GM23248 (cell line): ENCODE measurements at regions not wholly inside any gene's neighbourhood (a gene's known extent, or its start where the extent isn't known, plus 50 kb on each side); places are given as distances from the start of the nearest gene placed in this dataset.

ENCODE experiments used
- DNase-seq: peaks from one replicate; pipeline ENCODE4 v3.0.0-alpha.2; 2015
- H2AFZ ChIP-seq: fragments of 200-600 bp; sonication (generic); 2 replicates; pipeline ENCODE4 v1.6.1; 2016; ENCODE audit warnings: antibody characterized with exemption
- H3F3A ChIP-seq: fragments of 200-600 bp; sonication (generic); 2 replicates; pipeline ENCODE4 v1.6.1; 2016; ENCODE audit warnings: mild to moderate bottlenecking, antibody characterized with exemption, mixed run types; ENCODE audit not compliant: insufficient read depth
- H3K27ac ChIP-seq: fragments of 200-600 bp; sonication (generic); 2 replicates; pipeline ENCODE4 v1.5.1; 2016; ENCODE audit warnings: mild to moderate bottlenecking
- H3K27me3 ChIP-seq: fragments of 200-600 bp; sonication (generic); replicated peaks from 2 replicates; pipeline ENCODE4 v1.6.1; 2016; ENCODE audit warnings: mild to moderate bottlenecking; ENCODE audit not compliant: insufficient read depth
- H3K36me3 ChIP-seq: fragments of 200-600 bp; sonication (generic); 2 replicates; pipeline ENCODE4 v1.6.1; 2016; ENCODE audit warnings: low read depth, mild to moderate bottlenecking
- H3K4me1 ChIP-seq: fragments of 200-600 bp; sonication (generic); 2 replicates; pipeline ENCODE4 v1.6.1; 2016; ENCODE audit warnings: mild to moderate bottlenecking; ENCODE audit not compliant: insufficient read depth
- H3K4me2 ChIP-seq: fragments of 200-600 bp; sonication (generic); one replicate; pipeline ENCODE4 v1.6.1; 2016; ENCODE audit warnings: mild to moderate bottlenecking; ENCODE audit not compliant: unreplicated experiment
- H3K4me3 ChIP-seq: fragments of 200-600 bp; sonication (generic); 2 replicates; pipeline ENCODE4 v1.5.1; 2016; ENCODE audit warnings: mild to moderate bottlenecking
- H3K79me2 ChIP-seq: fragments of 200-600 bp; sonication (generic); 2 replicates; pipeline ENCODE4 v1.6.1; 2016; ENCODE audit warnings: mild to moderate bottlenecking; ENCODE audit not compliant: insufficient read depth
- H3K9ac ChIP-seq: fragments of 200-600 bp; sonication (generic); 2 replicates; pipeline ENCODE4 v1.6.1; 2016; ENCODE audit warnings: mild to moderate bottlenecking
- H3K9me2 ChIP-seq: fragments of 200-600 bp; sonication (generic); 2 replicates; pipeline ENCODE4 v1.6.1; 2016; ENCODE audit warnings: mixed run types, mild to moderate bottlenecking, moderate library complexity; ENCODE audit not compliant: insufficient read depth
- H3K9me3 ChIP-seq: fragments of 200-600 bp; sonication (generic); one replicate; pipeline ENCODE4 v1.6.1; 2017; ENCODE audit warnings: low read depth
- H4K20me1 ChIP-seq: fragments of 200-600 bp; sonication (generic); 2 replicates; pipeline ENCODE4 v1.6.0; 2016; ENCODE audit not compliant: insufficient read depth
- EZH2 ChIP-seq: fragments of 200-600 bp; sonication (generic); IDR thresholded peaks from 2 replicates; pipeline ENCODE4 v1.6.1; 2018; ENCODE audit warnings: antibody characterized with exemption, mild to moderate bottlenecking; ENCODE audit not compliant: insufficient read depth, poor library complexity, severe bottlenecking
- EZH2phosphoT487 ChIP-seq: fragments of 200-600 bp; sonication (generic); IDR thresholded peaks from 2 replicates; pipeline ENCODE4 v1.6.1; 2018; ENCODE audit warnings: antibody characterized with exemption, moderate library complexity, mild to moderate bottlenecking, low read depth; ENCODE audit not compliant: insufficient read depth
- WGBS, 2 experiments: methylation state at CpG; one replicate each; pipeline ENCODE4 v1.1.6; 2015 to 2017; ENCODE audit warnings: low lambda C conversion rate in 2 of 2, low coverage in 1 of 2; ENCODE audit errors: missing lambda C conversion rate in 2 of 2; 5-methylcytosine and 5-hydroxymethylcytosine counted together
- in situ Hi-C: fragments of 300-500 bp; cut with MboI; formaldehyde crosslinking; loops from 2 replicates; pipeline ENCODE4 v1.15.0; 2020

DNA sequence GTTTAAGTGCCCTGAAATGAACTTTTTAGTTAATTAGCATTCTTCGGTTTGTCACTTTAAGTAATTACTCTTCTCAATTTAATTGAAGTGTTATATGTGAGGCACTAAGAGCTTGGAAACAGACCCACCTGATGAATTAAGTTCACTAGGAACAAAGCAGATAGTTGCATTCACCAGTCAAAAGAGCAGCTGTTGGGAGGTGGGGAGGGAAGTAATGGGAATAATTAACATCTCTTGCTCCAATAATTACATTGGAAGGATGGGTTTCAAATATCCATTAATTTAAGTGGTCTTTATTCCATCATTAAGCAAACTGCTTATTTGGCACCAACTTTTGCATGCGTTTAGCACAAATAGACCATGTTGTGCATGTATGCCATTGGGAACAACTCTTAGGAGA, 667.2 kb downstream of the GALC start:
- Histone ChIP-seq H3K79me2 (no peaks in the 10 kb centered on the region), H3F3A (no peaks in the 10 kb centered on the region), H3K9me2 (no peaks in the 10 kb centered on the region), H3K27ac (no peak overlapping the region), H3K9me3 (no peaks in the 10 kb centered on the region), H2AFZ (no peak overlapping the region), H3K4me2 (no peak overlapping the region), H3K4me1 (no peaks in the 10 kb centered on the region), H3K27me3 (no peaks in the 10 kb centered on the region), H3K36me3 (no peaks in the 10 kb centered on the region), H3K9ac (no peak overlapping the region), H3K4me3 (no peak overlapping the region), H4K20me1 (no peaks in the 10 kb centered on the region)
- in situ Hi-C loops: no loop called here
- TF ChIP-seq EZH2phosphoT487 (no peak), EZH2 (no peak)
- 36 to 45% methylated on average over 2 of the region's 2 CpGs for WGBS, 2 experiments
- DNase-seq: no peak

- Histone ChIP-seq H3K27ac (no peak overlapping the region), H2AFZ (no peak overlapping the region), H3K9me3 (no peaks in the 10 kb centered on the region), H3K9me2 (no peaks in the 10 kb centered on the region), H3K4me2 (no peak overlapping the region), H3K4me1 (no peaks in the 10 kb centered on the region), H3K9ac (no peak overlapping the region), H3K4me3 (no peak overlapping the region), H3K36me3 (no peaks in the 10 kb centered on the region), H3K79me2 (no peaks in the 10 kb centered on the region), H3F3A (no peaks in the 10 kb centered on the region), H4K20me1 (no peaks in the 10 kb centered on the region), H3K27me3 (no peaks in the 10 kb centered on the region)
- in situ Hi-C loops: no loop called here
- WGBS, 2 experiments: 25 to 26% methylated on average over 2 of the region's 2 CpGs
- no peak for TF ChIP-seq EZH2
- TF ChIP-seq EZH2phosphoT487: no peak
- DNase-seq: no peak
Measured at GRCh38 chr14:87323191-87323590, 669.8 kb downstream of the GALC start.

- 18 to 31% methylated on average over 1 of the region's 1 CpG for WGBS, 2 experiments
- in situ Hi-C loops: no loop called here
- TF ChIP-seq EZH2 (no peak), EZH2phosphoT487 (no peak)
Measured at GRCh38 chr14:87321548-87321947, 671.4 kb downstream of the GALC start.

DNA sequence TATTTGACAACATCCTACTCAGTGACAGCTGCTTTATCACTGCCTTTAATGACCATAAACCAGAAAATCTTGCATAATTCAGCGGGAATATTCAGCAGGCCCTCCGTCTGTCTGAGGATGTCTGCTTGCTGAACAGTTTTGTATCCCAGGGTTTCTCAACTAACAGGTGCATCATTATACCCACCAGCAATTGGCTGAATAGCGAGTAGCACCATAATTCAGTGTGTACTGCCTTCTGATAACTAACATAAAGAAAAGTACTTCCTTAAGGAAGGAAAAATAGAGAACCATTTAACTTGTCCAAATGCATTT, 680.1 kb downstream of the GALC start:
- H3K4me2 ChIP-seq: no peak overlapping the region
- no peak overlapping the region for H3K27ac ChIP-seq
- in situ Hi-C loops: no loop called here
- no peaks in the 10 kb centered on the region for H3K9me2 ChIP-seq
- no peak for DNase-seq
- WGBS, 2 experiments: 11 to 19% methylated on average over 3 of the region's 3 CpGs
- no peak overlapping the region for H3K4me3 ChIP-seq
- no peaks in the 10 kb centered on the region for H3K36me3 ChIP-seq
- H3K79me2 ChIP-seq: no peaks in the 10 kb centered on the region
- H3K27me3 ChIP-seq: no peaks in the 10 kb centered on the region
- TF ChIP-seq EZH2phosphoT487 (no peak), EZH2 (no peak)
- H4K20me1 ChIP-seq: no peaks in the 10 kb centered on the region
- H3K9me3 ChIP-seq: no peaks in the 10 kb centered on the region
- H2AFZ ChIP-seq: no peak overlapping the region
- H3F3A ChIP-seq: no peaks in the 10 kb centered on the region
- no peak overlapping the region for H3K9ac ChIP-seq
- H3K4me1 ChIP-seq: no peaks in the 10 kb centered on the region

More at GRCh38 chr14:87321548-87321947, 671.4 kb downstream of the GALC start:
- Histone ChIP-seq H3K9ac (no peak overlapping the region), H3K9me2 (no peaks in the 10 kb centered on the region), H3K4me1 (no peaks in the 10 kb centered on the region), H3K36me3 (no peaks in the 10 kb centered on the region), H3K27me3 (no peaks in the 10 kb centered on the region), H2AFZ (no peak overlapping the region), H3K4me2 (no peak overlapping the region), H3F3A (no peaks in the 10 kb centered on the region), H3K4me3 (no peak overlapping the region), H4K20me1 (no peaks in the 10 kb centered on the region), H3K9me3 (no peaks in the 10 kb centered on the region), H3K79me2 (no peaks in the 10 kb centered on the region), H3K27ac (no peak overlapping the region)
- DNase-seq: no peak
